H9 (cell line): ENCODE measurements at regions not wholly inside any gene's neighbourhood (a gene's known extent, or its start where the extent isn't known, plus 50 kb on each side); places are given as distances from the start of the nearest gene placed in this dataset.

Source experiments
- DNase-seq: peaks from one replicate; pipeline ENCODE4 v3.0.0-alpha.2; 2017
- H2AFZ ChIP-seq: one replicate; pipeline ENCODE4 v1.6.1; 2013; ENCODE audit warnings: mild to moderate bottlenecking, low read length, control low read depth, moderate library complexity
- H2AK5ac ChIP-seq: 2 replicates; pipeline ENCODE4 v1.6.1; 2013; ENCODE audit warnings: low read length, control low read depth, mixed read lengths; ENCODE audit not compliant: insufficient read length
- H2BK120ac ChIP-seq: one replicate; pipeline ENCODE4 v1.6.1; 2013; ENCODE audit warnings: low read depth, mild to moderate bottlenecking, low read length, control low read depth, inconsistent platforms; ENCODE audit not compliant: poor library complexity, severe bottlenecking
- H2BK12ac ChIP-seq: 2 replicates; pipeline ENCODE4 v1.6.1; 2013; ENCODE audit warnings: low read length, control low read depth, mixed read lengths, low read depth; ENCODE audit not compliant: insufficient read length
- H2BK15ac ChIP-seq: 2 replicates; pipeline ENCODE4 v1.6.1; 2013; ENCODE audit warnings: low read depth, low read length, control low read depth
- H2BK20ac ChIP-seq: one replicate; pipeline ENCODE4 v1.6.1; 2013; ENCODE audit warnings: low read depth, mild to moderate bottlenecking, low read length, control low read depth, inconsistent platforms; ENCODE audit not compliant: poor library complexity, severe bottlenecking
- H2BK5ac ChIP-seq: 2 replicates; pipeline ENCODE4 v1.6.1; 2013; ENCODE audit warnings: low read length, control low read depth, mixed read lengths; ENCODE audit not compliant: insufficient read length
- H3K14ac ChIP-seq: 2 replicates; pipeline ENCODE4 v1.6.1; 2013; ENCODE audit warnings: low read length, control low read depth; ENCODE audit not compliant: insufficient read depth
- H3K18ac ChIP-seq: 2 replicates; pipeline ENCODE4 v1.6.1; 2013; ENCODE audit warnings: low read depth, mild to moderate bottlenecking, mixed read lengths, low read length, control low read depth; ENCODE audit not compliant: insufficient read length
- H3K23ac ChIP-seq: 2 replicates; pipeline ENCODE4 v1.6.1; 2013; ENCODE audit warnings: low read length, control low read depth, mixed read lengths, low read depth; ENCODE audit not compliant: insufficient read length
- H3K23me2 ChIP-seq: 2 replicates; pipeline ENCODE4 v1.6.1; 2013; ENCODE audit warnings: low read depth, mild to moderate bottlenecking, mixed read lengths, low read length, control low read depth; ENCODE audit not compliant: insufficient read length, poor library complexity, severe bottlenecking
- H3K27ac ChIP-seq: 2 replicates; pipeline ENCODE4 v1.5.1; 2013; ENCODE audit warnings: low read length, control low read depth, mixed read lengths, low read depth; ENCODE audit not compliant: insufficient read length
- H3K27me3 ChIP-seq: 2 replicates; pipeline ENCODE4 v1.6.1; 2013; ENCODE audit warnings: low read length, control low read depth, inconsistent platforms; ENCODE audit not compliant: insufficient read depth
- H3K4ac ChIP-seq: 2 replicates; pipeline ENCODE4 v1.6.1; 2013; ENCODE audit warnings: low read depth, mild to moderate bottlenecking, control low read depth, inconsistent platforms, low read length, moderate library complexity
- H3K4me1 ChIP-seq: 2 replicates; pipeline ENCODE4 v1.6.1; 2013; ENCODE audit warnings: low read length, control low read depth, inconsistent platforms; ENCODE audit not compliant: insufficient read depth
- H3K4me2 ChIP-seq: 2 replicates; pipeline ENCODE4 v1.6.1; 2013; ENCODE audit warnings: low read length, control low read depth, mixed read lengths; ENCODE audit not compliant: insufficient read length, insufficient read depth
- H3K56ac ChIP-seq: 2 replicates; pipeline ENCODE4 v1.6.1; 2013; ENCODE audit warnings: low read depth, mild to moderate bottlenecking, mixed read lengths, low read length, control low read depth; ENCODE audit not compliant: insufficient read length
- H3K79me1 ChIP-seq: 2 replicates; pipeline ENCODE4 v1.6.1; 2013; ENCODE audit warnings: low read depth, mild to moderate bottlenecking, moderate library complexity, low read length, control low read depth, inconsistent platforms; ENCODE audit not compliant: insufficient read depth, poor library complexity, severe bottlenecking
- H3K79me2 ChIP-seq: 2 replicates; pipeline ENCODE4 v1.6.1; 2013; ENCODE audit warnings: low read length, control low read depth, inconsistent platforms; ENCODE audit not compliant: insufficient read depth
- H3K9ac ChIP-seq: 2 replicates; pipeline ENCODE4 v1.6.1; 2013; ENCODE audit warnings: low read length, control low read depth, mixed read lengths; ENCODE audit not compliant: insufficient read length; ENCODE audit errors: extremely low read depth
- H3K9me3 ChIP-seq: one replicate; pipeline ENCODE4 v1.6.1; 2013; ENCODE audit warnings: low read depth, low read length, inconsistent platforms; ENCODE audit not compliant: control insufficient read depth
- H3T11ph ChIP-seq: one replicate; pipeline ENCODE4 v1.6.1; 2013; ENCODE audit warnings: mild to moderate bottlenecking, low read length, control low read depth, inconsistent platforms
- H4K20me1 ChIP-seq: one replicate; pipeline ENCODE4 v1.6.1; 2013; ENCODE audit not compliant: control insufficient read depth, insufficient read length, insufficient read depth
- H4K5ac ChIP-seq: 2 replicates; pipeline ENCODE4 v1.6.1; 2013; ENCODE audit warnings: low read depth, mild to moderate bottlenecking, mixed read lengths, low read length, control low read depth; ENCODE audit not compliant: insufficient read length
- H4K8ac ChIP-seq: replicated peaks from 2 replicates; pipeline ENCODE4 v1.6.1; 2013; ENCODE audit warnings: low read length, control low read depth, mixed read lengths, low read depth; ENCODE audit not compliant: insufficient read length
- H4K91ac ChIP-seq: 2 replicates; pipeline ENCODE4 v1.6.1; 2013; ENCODE audit warnings: low read depth, mild to moderate bottlenecking, moderate library complexity, mixed read lengths, low read length, control low read depth; ENCODE audit not compliant: insufficient read length
- H3K27ac Mint-ChIP-seq, 3 experiments: 2 replicates in 2 of 3; 3 replicates in 1 of 3; pipeline ENCODE4 v1.8.0; 2020 to 2021; ENCODE audit warnings: mixed read lengths in 3 of 3, mild to moderate bottlenecking in 1 of 3, moderate library complexity in 1 of 3
- H3K27me3 Mint-ChIP-seq: 2 replicates; pipeline ENCODE4 v1.8.0; 2021; ENCODE audit warnings: low read depth, mild to moderate bottlenecking, moderate library complexity, mixed read lengths
- H3K36me3 Mint-ChIP-seq, 3 experiments: 2 replicates in 2 of 3; 3 replicates in 1 of 3; pipeline ENCODE4 v1.8.0; 2020 to 2021; ENCODE audit warnings: low read depth in 3 of 3, mixed read lengths in 3 of 3; ENCODE audit not compliant: insufficient read depth in 1 of 3
- H3K4me1 Mint-ChIP-seq, 2 experiments: 2 replicates each; pipeline ENCODE4 v1.8.0; 2020; ENCODE audit warnings: mixed read lengths in 2 of 2
- H3K4me3 Mint-ChIP-seq, 2 experiments: 2 replicates in 1 of 2; 3 replicates in 1 of 2; pipeline ENCODE4 v1.8.0; 2020 to 2021; ENCODE audit warnings: mild to moderate bottlenecking in 2 of 2, mixed read lengths in 2 of 2, moderate library complexity in 1 of 2
- H3K9me3 Mint-ChIP-seq, 2 experiments: 2 replicates in 1 of 2; 3 replicates in 1 of 2; pipeline ENCODE4 v1.8.0; 2020; ENCODE audit warnings: mild to moderate bottlenecking in 2 of 2, mixed read lengths in 2 of 2, moderate library complexity in 1 of 2
- CTCF ChIP-seq: fragments of 200-600 bp; sonication (generic); conservative IDR thresholded peaks from 3 replicates; pipeline ENCODE4 v1.8.0; 2021; ENCODE audit warnings: antibody characterized with exemption, mild to moderate bottlenecking
- WGBS: extraction: QIAGEN DNeasy Blood & Tissue Kit; methylation state at CpG from one replicate; pipeline ENCODE4 v1.1.7; 2013; ENCODE audit warnings: missing lambda C conversion rate, low lambda C conversion rate, mixed read lengths; ENCODE audit not compliant: insufficient read length; ENCODE audit errors: extremely low coverage; 5-methylcytosine and 5-hydroxymethylcytosine counted together

- H3K9me3 Mint-ChIP-seq: no peaks in the 10 kb centered on the region
- H3K27me3 Mint-ChIP-seq: no peaks in the 10 kb centered on the region
- no peak overlapping the region for H3K4me3 Mint-ChIP-seq
- TF ChIP-seq CTCF: no peak
- DNase-seq: no peak
- no peaks in the 10 kb centered on the region for H3K79me2 ChIP-seq
- no CpG with 5 or more reads among the region's 1 CpG for WGBS
- H3K27ac ChIP-seq: no peak overlapping the region
- no peak overlapping the region for H3K18ac ChIP-seq
- H3K56ac ChIP-seq: no peak overlapping the region
- no peak overlapping the region for H3K4me2 ChIP-seq
- H4K91ac ChIP-seq: no peak overlapping the region
- no peaks in the 10 kb centered on the region for H3K79me1 ChIP-seq
- H2AFZ ChIP-seq: no peak overlapping the region
- H3K23me2 ChIP-seq: no peaks in the 10 kb centered on the region
- no peak overlapping the region for H3T11ph ChIP-seq
- H3K27me3 ChIP-seq: no peaks in the 10 kb centered on the region
- no peaks in the 10 kb centered on the region; the same call in 1 of the 2 replicates for H3K4me1 ChIP-seq
- peaks cover 3 to 5% of the 10 kb centered on the region in 2 experiments for H3K4me1 Mint-ChIP-seq
- H4K20me1 ChIP-seq: no peaks in the 10 kb centered on the region
- H4K8ac ChIP-seq: no peak overlapping the region
- no peak overlapping the region for H2BK5ac ChIP-seq
- no peak overlapping the region for H3K9ac ChIP-seq
- no peak overlapping the region for H2BK120ac ChIP-seq
- no peak overlapping the region for H2BK12ac ChIP-seq
- H3K23ac ChIP-seq: no peak overlapping the region
- no peak overlapping the region for H4K5ac ChIP-seq
- H2BK20ac ChIP-seq: no peak overlapping the region
- no peak overlapping the region for H2BK15ac ChIP-seq
- H3K36me3 Mint-ChIP-seq: no peaks in the 10 kb centered on the region
- no peaks in the 10 kb centered on the region for H3K9me3 ChIP-seq
- no peak overlapping the region for H3K4ac ChIP-seq
- no peak overlapping the region for H3K14ac ChIP-seq
- H2AK5ac ChIP-seq: no peak overlapping the region
- no peak overlapping the region for H3K27ac Mint-ChIP-seq
These were observed 86.3 kb downstream of the RFPL4B start for GRCh38 chr6:112433457-112433856.
